ENCODE measurements at regions not wholly inside any gene's neighbourhood (a gene's known extent, or its start where the extent isn't known, plus 50 kb on each side); places are given as distances from the start of the nearest gene placed in this dataset.
A peak's percentile ranks its signal among the peaks of the same experiment; 100 is the strongest.

- peak in 1 of 3 donors; percentile 68 for DNase-seq
Observed at GRCh38 chr6:48817333-48818051, 645.6 kb downstream of the MMUT start.

- DNase-seq, result no peak
Observed at GRCh38 chr6:48814957-48815356, 648.1 kb downstream of the MMUT start.

- DNase-seq, result peak; percentile 5 to 36 (median 21)
Observed at GRCh38 chr6:48813836-48814235, 649.2 kb downstream of the MMUT start.

GRCh38 chr6:48809700-48810099 is 653.4 kb downstream of the MMUT start:
- DNase-seq, result no peak

GRCh38 chr6:48809245-48809644 is 653.8 kb downstream of the MMUT start:
- DNase-seq, result no peak

- no peak for DNase-seq
Observed at GRCh38 chr6:48798296-48798695, 664.8 kb downstream of the MMUT start.

- no peak for DNase-seq
Observed at GRCh38 chr6:48782225-48782624, 671.2 kb upstream of the PTCHD4 start.

- no peak for DNase-seq
Observed at GRCh38 chr6:48777411-48777810, 666.4 kb upstream of the PTCHD4 start.

- no peak for DNase-seq
Observed at GRCh38 chr6:48775157-48775556, 664.2 kb upstream of the PTCHD4 start.

- DNase-seq, result no peak
Observed at GRCh38 chr6:48774276-48774675, 663.3 kb upstream of the PTCHD4 start.

GRCh38 chr6:48766349-48766748 is 655.4 kb upstream of the PTCHD4 start:
- peak in 1 of 3 donors; percentile 21 for DNase-seq

GRCh38 chr6:48765352-48765961 is 654.5 kb upstream of the PTCHD4 start:
- DNase-seq, result peak; percentile 40 to 66 (median 43)

GRCh38 chr6:48764286-48765044 is 653.5 kb upstream of the PTCHD4 start:
- no peak for DNase-seq

- no peak for DNase-seq
Observed at GRCh38 chr6:48757661-48758060, 646.7 kb upstream of the PTCHD4 start.

GRCh38 chr6:48755315-48755714 is 644.3 kb upstream of the PTCHD4 start:
- no peak for DNase-seq

- peak in 1 of 3 donors; percentile 7 for DNase-seq
Observed at GRCh38 chr6:48754641-48755040, 643.6 kb upstream of the PTCHD4 start.

- DNase-seq, result no peak
Observed at GRCh38 chr6:48750861-48751260, 639.9 kb upstream of the PTCHD4 start.

GRCh38 chr6:48747471-48747870 is 636.5 kb upstream of the PTCHD4 start:
- no peak for DNase-seq

GRCh38 chr6:48747040-48747439 is 636.0 kb upstream of the PTCHD4 start:
- no peak for DNase-seq

- DNase-seq, result no peak
Observed at GRCh38 chr6:48744948-48745347, 634.0 kb upstream of the PTCHD4 start.

- DNase-seq, result no peak
Observed at GRCh38 chr6:48743738-48744137, 632.7 kb upstream of the PTCHD4 start.

GRCh38 chr6:48736501-48737206 is 625.7 kb upstream of the PTCHD4 start:
- peak; percentile 10 to 76 (median 17) for DNase-seq

All from muscle of back (tissue), 3 donors.